LNCAP (cell line): ENCODE measurements at regions not wholly inside any gene's neighbourhood (a gene's known extent, or its start where the extent isn't known, plus 50 kb on each side); places are given as distances from the start of the nearest gene placed in this dataset.

Experiments
- CTCF ChIP-seq: fragments of 450-650 bp; IDR thresholded peaks from 2 replicates; pipeline ENCODE4 v1.5.1; 2017; ENCODE audit warnings: mild to moderate bottlenecking

GRCh38 chr12:84436134-84436533, 476.5 kb downstream of the SLC6A15 start:
- TF ChIP-seq CTCF, result no peak

- no peak for TF ChIP-seq CTCF
Measured at GRCh38 chr12:84435682-84436081, 476.9 kb downstream of the SLC6A15 start.

GRCh38 chr12:84422340-84422739, 490.3 kb downstream of the SLC6A15 start:
- TF ChIP-seq CTCF, result no peak

DNA sequence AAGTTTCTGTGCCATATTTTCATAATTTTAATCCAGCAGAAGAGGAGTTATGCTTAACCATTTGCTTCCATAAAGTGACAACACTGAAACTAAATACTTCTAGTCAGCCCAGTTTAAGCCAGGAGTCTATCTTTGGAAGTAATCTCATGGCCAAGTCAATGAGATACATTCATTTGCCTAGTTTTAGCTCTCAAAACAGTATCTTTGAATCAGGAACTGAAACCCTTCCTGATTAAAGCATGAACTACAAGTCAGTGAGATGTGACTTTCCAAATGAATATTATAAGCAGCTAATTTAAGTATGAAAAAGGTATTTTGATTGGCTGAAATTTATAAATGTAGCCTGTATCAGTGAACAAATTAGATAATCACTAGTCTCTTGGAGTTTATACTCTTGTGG, 491.5 kb downstream of the SLC6A15 start:
- no peak for TF ChIP-seq CTCF

GRCh38 chr12:84416626-84417025, 496.0 kb downstream of the SLC6A15 start:
- no peak for TF ChIP-seq CTCF

DNA sequence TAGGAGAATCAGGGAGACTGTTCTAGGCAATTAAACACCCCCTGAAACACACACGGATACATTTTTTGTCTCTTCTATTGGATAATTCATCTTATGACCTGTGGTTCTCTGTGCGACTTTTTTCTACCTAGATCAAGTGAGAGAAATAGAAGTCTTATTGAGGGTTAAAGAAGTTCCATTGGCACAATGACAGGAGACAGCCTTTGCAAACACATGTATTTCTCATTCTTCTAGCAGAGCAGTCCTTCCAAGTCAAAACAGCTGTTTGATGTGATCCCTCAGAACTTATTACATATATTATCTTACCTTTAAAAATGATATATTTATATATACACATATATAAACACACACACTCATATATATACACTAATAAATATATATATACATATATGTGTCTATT, 496.7 kb downstream of the SLC6A15 start:
- no peak for TF ChIP-seq CTCF

GRCh38 chr12:84413656-84414055, 498.9 kb downstream of the SLC6A15 start:
- TF ChIP-seq CTCF, result no peak

- no peak for TF ChIP-seq CTCF
Measured at GRCh38 chr12:84412226-84412625, 500.4 kb downstream of the SLC6A15 start.
